Neural crest cell (in vitro differentiated cells): ENCODE measurements at regions not wholly inside any gene's neighbourhood (a gene's known extent, or its start where the extent isn't known, plus 50 kb on each side); places are given as distances from the start of the nearest gene placed in this dataset.
A peak's percentile ranks its signal among the peaks of the same experiment; 100 is the strongest.

Source experiments
- DNase-seq: peaks from one replicate; pipeline ENCODE4 v3.0.0; 2021; ENCODE audit warnings: low read depth, mixed read lengths, low spot score
- H3K27ac Mint-ChIP-seq: one replicate; pipeline ENCODE4 v1.8.0; 2021; ENCODE audit warnings: mild to moderate bottlenecking, mixed read lengths; ENCODE audit not compliant: unreplicated experiment
- H3K27me3 Mint-ChIP-seq: 2 replicates; pipeline ENCODE4 v1.8.0; 2021; ENCODE audit warnings: low read depth, mild to moderate bottlenecking, mixed read lengths
- H3K36me3 Mint-ChIP-seq: 2 replicates; pipeline ENCODE4 v1.8.0; 2021; ENCODE audit warnings: low read depth, mild to moderate bottlenecking, mixed read lengths
- H3K4me1 Mint-ChIP-seq: 2 replicates; pipeline ENCODE4 v1.8.0; 2021; ENCODE audit warnings: mixed read lengths
- H3K4me3 Mint-ChIP-seq: one replicate; pipeline ENCODE4 v1.8.0; 2021; ENCODE audit warnings: mild to moderate bottlenecking, mixed read lengths
- H3K9me3 Mint-ChIP-seq: 2 replicates; pipeline ENCODE4 v1.8.0; 2021; ENCODE audit warnings: mixed read lengths
- TF ChIP-seq, protein P1 (sequence below): fragments of 200-600 bp; sonication (generic); conservative IDR thresholded peaks from 2 replicates; pipeline ENCODE4 v1.5.0; 2021; ENCODE audit warnings: antibody characterized with exemption, mild to moderate bottlenecking

DNA sequence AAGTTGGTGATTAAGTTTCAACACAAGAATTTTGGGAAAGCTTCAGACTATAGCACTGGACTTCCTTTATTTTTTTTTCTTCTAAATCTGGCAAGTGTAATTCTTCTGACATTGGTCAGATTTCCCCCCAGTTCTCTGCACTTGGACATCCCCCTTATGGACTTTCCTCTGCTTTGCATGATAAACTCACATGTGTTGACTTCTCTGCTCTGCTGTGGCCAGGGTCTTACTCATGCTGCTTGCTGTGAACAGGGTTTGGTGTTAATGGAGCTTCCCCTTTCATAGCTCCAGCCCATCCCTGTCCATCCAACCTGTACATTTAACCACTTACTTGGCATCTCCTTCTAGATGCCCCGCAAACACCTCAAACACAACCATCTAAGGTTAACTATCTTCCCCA lies 70.5 kb upstream of the SPATA13 start:
- Mint-ChIP-seq H3K36me3 (peaks cover 5% of the 10 kb centered on the region), H3K9me3 (no peaks in the 10 kb centered on the region), H3K4me1 (peaks cover 86% of the 10 kb centered on the region), H3K27me3 (no peaks in the 10 kb centered on the region), H3K4me3 (no peak overlapping the region), H3K27ac (peak overlapping the region; percentile 85)
- no peak for DNase-seq
- TF ChIP-seq, protein P1, sequence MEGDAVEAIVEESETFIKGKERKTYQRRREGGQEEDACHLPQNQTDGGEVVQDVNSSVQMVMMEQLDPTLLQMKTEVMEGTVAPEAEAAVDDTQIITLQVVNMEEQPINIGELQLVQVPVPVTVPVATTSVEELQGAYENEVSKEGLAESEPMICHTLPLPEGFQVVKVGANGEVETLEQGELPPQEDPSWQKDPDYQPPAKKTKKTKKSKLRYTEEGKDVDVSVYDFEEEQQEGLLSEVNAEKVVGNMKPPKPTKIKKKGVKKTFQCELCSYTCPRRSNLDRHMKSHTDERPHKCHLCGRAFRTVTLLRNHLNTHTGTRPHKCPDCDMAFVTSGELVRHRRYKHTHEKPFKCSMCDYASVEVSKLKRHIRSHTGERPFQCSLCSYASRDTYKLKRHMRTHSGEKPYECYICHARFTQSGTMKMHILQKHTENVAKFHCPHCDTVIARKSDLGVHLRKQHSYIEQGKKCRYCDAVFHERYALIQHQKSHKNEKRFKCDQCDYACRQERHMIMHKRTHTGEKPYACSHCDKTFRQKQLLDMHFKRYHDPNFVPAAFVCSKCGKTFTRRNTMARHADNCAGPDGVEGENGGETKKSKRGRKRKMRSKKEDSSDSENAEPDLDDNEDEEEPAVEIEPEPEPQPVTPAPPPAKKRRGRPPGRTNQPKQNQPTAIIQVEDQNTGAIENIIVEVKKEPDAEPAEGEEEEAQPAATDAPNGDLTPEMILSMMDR: no peak

DNA sequence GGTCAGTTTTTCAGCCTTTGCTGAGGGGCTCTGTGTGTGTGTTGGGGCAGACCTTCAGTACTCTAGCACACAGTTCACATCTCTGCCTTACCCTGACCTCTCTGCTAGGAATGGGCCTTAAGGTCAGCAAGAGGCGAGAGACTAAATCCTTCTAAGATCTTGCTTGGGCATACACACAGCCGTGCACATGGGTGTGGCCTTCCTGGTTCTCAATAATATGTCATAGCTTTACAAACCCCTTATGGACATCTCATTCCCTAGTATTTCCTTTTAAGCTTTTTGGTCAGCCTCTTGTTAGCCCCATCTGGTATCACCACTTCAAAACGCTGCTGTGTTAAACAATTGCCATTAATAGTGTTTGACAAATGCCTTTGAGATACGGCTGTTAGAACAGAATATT lies 69.4 kb upstream of the SPATA13 start:
- DNase-seq: no peak
- H3K27ac Mint-ChIP-seq: no peak overlapping the region

DNA sequence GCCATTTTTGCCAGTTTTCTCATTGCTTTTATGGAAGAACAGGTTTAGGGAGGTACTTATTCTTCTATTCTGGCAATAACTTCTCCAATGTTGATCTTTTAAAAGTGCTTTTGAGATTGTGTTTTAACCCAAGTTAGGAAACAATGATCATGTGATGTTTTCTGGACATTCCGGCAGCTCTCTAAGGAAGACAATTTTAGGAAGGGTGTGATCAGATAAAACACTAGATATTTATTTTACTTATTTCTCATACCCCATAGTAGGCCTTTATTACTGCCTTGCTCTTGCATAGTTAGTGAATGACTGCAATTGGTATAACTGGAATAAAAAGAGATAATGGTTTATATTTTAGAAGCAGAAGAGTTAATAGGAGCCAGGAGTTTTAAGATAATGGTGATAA lies 68.4 kb upstream of the SPATA13 start:
- TF ChIP-seq, protein P1: no peak
- no peaks in the 10 kb centered on the region for H3K9me3 Mint-ChIP-seq
- no peak for DNase-seq
- H3K36me3 Mint-ChIP-seq: peaks cover 5% of the 10 kb centered on the region
- H3K4me1 Mint-ChIP-seq: peaks cover 77% of the 10 kb centered on the region
- no peaks in the 10 kb centered on the region for H3K27me3 Mint-ChIP-seq
- H3K4me3 Mint-ChIP-seq: no peak overlapping the region
- peak overlapping the region; percentile 85 for H3K27ac Mint-ChIP-seq

More for the DNA sequence above, 69.4 kb upstream of the SPATA13 start:
- TF ChIP-seq, protein P1: no peak
- peaks cover 5% of the 10 kb centered on the region for H3K36me3 Mint-ChIP-seq
- H3K27me3 Mint-ChIP-seq: no peaks in the 10 kb centered on the region
- no peaks in the 10 kb centered on the region for H3K9me3 Mint-ChIP-seq
- no peak overlapping the region for H3K4me3 Mint-ChIP-seq
- peaks cover 79% of the 10 kb centered on the region for H3K4me1 Mint-ChIP-seq

DNA sequence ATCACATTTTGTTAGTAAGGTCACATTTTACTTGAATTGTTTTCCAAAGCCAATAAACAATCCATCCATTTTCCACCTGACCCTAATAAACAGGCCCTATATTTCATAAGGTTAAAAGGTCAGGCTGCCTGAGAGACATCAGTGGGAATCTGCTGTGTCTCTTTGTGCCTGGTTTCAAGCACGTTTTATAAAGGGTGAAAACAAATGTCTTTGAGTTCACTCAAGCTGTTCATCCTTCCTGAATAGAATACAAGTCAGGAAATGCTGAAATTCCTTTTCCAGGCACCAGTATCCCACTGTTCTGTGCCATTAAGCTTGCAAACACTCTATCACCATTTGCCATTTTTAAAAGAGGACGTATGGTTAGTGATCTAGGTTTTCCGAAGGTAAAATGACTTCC lies 67.5 kb upstream of the SPATA13 start:
- H3K27me3 Mint-ChIP-seq: no peaks in the 10 kb centered on the region
- no peaks in the 10 kb centered on the region for H3K9me3 Mint-ChIP-seq
- TF ChIP-seq, protein P1: no peak
- H3K4me3 Mint-ChIP-seq: no peak overlapping the region
- H3K36me3 Mint-ChIP-seq: peaks cover 5% of the 10 kb centered on the region
- H3K27ac Mint-ChIP-seq: peak overlapping the region; percentile 76
- peaks cover 77% of the 10 kb centered on the region for H3K4me1 Mint-ChIP-seq
- no peak for DNase-seq

DNA sequence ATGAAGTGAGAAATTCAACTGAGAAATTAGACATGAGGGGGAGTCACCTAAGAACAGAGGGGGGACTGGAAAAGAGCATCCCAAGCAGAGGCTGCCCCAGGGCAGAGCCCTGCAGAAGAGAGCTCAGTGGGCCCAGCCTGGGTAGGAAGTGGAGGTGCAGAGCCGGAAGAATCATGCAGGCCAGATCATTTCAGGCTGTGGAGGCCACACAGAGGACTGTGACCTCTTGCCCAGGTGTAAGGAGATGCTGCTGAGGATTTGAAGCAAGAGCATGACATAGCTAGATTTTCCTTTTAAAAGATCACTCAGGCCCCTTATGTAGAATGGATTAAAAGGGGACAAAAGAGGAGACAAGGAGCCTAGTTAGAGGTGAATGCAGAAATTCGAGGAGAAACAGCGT lies 63.9 kb upstream of the SPATA13 start:
- H3K36me3 Mint-ChIP-seq: peaks cover 5% of the 10 kb centered on the region
- H3K27me3 Mint-ChIP-seq: no peaks in the 10 kb centered on the region
- H3K9me3 Mint-ChIP-seq: no peaks in the 10 kb centered on the region
- H3K27ac Mint-ChIP-seq: peak overlapping the region; percentile 8
- no peak overlapping the region for H3K4me3 Mint-ChIP-seq
- TF ChIP-seq, protein P1: no peak
- no peak for DNase-seq
- peaks cover 59% of the 10 kb centered on the region for H3K4me1 Mint-ChIP-seq

DNA sequence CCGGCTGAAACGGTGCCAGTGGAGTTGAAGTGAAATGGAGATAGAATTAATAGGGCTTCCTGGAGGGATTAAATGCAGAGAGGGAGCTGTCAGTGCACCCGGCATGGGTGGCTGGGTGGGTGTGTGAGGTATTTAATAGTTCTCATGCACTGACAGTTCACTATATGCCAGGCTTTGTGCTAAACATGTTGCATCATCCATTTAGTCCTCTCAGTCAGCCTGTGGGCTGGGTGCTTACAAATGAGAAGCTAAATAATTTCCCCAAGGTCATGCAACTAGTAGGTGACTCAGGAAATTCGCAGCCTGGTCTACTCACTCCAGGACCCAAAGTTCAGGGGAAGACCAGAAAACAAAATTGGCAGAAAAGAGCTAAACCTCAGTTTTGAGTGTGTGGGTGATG lies 63.5 kb upstream of the SPATA13 start:
- H3K27ac Mint-ChIP-seq: peak overlapping the region; percentile 54
- no peak overlapping the region for H3K4me3 Mint-ChIP-seq
- no peak for DNase-seq
- H3K4me1 Mint-ChIP-seq: peaks cover 54% of the 10 kb centered on the region
- TF ChIP-seq, protein P1: no peak
- H3K36me3 Mint-ChIP-seq: peaks cover 5% of the 10 kb centered on the region
- no peaks in the 10 kb centered on the region for H3K9me3 Mint-ChIP-seq
- no peaks in the 10 kb centered on the region for H3K27me3 Mint-ChIP-seq
